ENCODE measurements at regions not wholly inside any gene's neighbourhood (a gene's known extent, or its start where the extent isn't known, plus 50 kb on each side); places are given as distances from the start of the nearest gene placed in this dataset.
"Not testable (repeated sequence)": the region's sequence is repeated elsewhere in the genome, so short reads cannot be mapped to it uniquely, and the experiment has no call there.

DNA sequence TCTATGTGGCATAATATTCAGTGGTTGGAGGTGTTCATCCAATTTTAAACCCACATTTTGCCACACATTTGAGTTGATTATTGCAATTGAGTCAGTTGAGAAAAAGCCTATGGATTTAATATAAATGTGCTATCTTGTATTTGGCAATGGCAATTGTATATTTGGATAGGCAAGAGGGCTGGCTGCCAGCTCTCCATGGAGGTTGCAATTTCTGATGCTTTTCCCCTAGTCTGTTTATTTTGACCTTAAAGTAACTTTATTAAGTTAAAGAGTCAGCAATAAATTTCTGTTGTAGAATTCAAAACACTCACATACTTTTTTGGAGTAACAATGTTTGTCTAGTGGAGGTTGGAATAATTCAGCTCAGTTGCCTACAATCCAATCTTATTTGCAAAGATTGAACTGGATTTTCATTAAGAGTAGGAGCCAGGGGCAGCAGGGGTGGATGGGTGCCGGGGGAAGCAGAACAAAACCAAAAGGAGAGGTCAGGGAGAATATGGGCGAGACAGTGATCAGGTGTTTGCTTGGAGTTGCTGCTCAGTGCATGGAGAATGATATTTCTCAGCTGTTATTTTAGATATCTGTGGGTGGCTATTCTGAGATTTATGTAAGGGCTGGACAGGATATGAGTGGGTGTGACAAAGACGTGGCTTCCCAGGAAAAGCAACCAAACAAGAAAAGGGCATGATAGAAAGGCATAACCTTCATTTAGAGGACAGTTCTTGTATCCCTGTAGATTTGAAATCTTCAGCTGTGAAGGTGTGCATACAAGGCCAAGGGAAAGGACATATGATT is 163.0 kb downstream of the HDGFL1 start:
- intact Hi-C loops (cut with DNase I), result loop anchor here in 1 of 2 donors (5.0 kb wide), 1 partner anchor 380 kb away; no protein-coding TSS in a partner anchor
- no peak for DNase-seq (ENCODE audit: low spot score)

DNA sequence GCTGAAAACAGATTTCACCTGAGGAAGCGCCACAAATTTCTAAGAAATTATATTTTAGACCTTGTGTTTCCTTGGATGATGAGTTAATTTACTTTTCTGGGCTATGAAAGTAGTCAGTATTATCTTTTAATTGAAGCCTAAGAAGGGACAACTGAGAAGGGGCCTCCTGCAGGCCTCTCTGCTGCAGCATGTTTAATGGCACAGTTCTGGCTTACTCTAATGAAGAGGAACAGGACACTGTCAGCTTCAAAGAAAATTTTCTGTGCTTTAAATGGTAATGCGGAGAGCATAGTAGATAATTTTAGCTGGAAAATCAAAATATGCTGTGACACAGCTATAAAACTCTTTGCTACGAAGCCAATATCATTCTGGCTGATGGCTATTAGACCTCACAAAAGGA is 167.4 kb downstream of the HDGFL1 start:
- no peak for DNase-seq (ENCODE audit: low spot score)
- intact Hi-C loops (cut with DNase I), result no loop called here

DNA sequence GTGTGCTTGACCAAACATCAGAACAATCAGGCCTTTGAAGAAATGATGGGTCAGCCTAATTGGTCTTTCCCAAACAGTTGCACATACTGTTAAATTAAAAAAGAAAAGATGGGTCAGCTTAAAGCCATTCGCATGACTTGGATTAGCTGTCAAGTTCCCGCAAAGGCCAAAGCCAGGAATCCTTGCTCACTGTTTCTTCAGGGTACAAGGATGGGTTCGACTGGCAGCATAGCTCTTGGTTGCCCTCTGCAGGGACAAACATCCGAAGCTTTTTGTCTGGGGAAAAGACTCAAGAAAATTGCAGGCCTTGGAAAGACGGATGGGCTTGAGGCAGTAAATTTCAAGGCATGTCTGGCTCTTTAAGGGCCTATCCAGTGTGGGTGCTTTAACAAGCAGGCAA is 168.0 kb downstream of the HDGFL1 start:
- DNase-seq (ENCODE audit: low spot score), result no peak
- intact Hi-C loops (cut with DNase I), result no loop called here

DNA sequence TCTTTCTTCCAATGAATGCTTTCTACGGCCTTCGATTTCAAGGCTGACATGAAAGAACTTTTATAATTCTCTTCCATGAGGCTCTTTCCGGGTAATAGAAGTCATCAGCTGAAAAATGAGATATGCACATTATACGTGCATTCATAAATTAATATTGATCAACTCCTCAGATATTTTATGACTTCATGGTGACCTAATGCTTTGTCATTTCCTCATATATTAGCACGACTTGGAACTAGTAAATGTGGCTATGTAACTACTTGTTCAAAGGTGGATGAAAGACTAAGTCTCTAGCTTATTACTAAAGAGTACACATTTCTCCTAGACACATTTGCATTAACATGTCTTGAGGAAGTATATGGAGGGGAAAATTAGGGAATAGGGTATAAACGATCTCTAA is 168.8 kb downstream of the HDGFL1 start:
- intact Hi-C loops (cut with DNase I), result no loop called here
- no peak for DNase-seq (ENCODE audit: low spot score)

GRCh38 chr6:22747571-22747970 is 178.2 kb downstream of the HDGFL1 start:
- no peak for DNase-seq (ENCODE audit: low spot score)
- intact Hi-C loops (cut with DNase I), result no loop called here

GRCh38 chr6:22748681-22749080 is 179.3 kb downstream of the HDGFL1 start:
- intact Hi-C loops (cut with DNase I), result no loop called here
- DNase-seq (ENCODE audit: low spot score), result no peak

DNA sequence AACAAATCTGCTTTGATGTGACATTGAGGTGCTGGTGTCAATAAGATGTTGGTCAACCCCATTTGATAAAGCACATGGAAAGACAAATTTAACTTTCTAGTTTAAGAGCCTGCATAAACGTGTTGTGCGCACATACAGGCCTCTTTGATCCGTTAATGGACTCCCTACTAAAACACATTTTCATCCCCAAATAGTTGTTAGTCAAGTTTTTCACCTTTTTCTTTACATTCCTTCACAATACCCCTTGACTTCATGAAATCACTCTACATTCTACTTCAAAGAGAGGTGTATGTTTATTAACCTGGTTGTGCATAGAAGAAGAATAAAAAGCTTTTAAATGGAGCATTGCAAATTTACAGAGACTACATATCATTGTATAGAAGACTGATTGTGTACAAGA is 180.3 kb downstream of the HDGFL1 start:
- intact Hi-C loops (cut with DNase I), result no loop called here
- DNase-seq (ENCODE audit: low spot score), result no peak

DNA sequence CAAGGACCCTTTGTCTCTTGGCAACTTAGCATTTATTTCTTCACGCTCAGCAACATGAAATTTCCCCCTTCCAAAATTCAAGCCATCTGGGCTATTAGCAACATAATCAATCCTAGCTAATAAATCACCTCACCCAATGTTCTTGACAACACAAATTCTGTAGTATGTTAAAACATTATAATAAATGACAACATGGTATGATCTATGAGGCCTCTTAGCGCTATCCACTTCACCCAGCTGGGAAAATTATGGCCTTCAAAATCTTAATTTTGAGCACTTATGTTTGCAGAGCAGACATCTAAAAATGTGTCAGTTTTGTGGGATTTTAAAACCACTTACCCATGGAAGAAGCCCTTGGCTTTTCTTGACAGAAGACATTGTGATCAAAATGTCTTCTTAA is 181.9 kb downstream of the HDGFL1 start:
- intact Hi-C loops (cut with DNase I), result no loop called here
- no peak for DNase-seq (ENCODE audit: low spot score)

GRCh38 chr6:22752522-22752921 is 183.2 kb downstream of the HDGFL1 start:
- no peak for DNase-seq (ENCODE audit: low spot score)
- intact Hi-C loops (cut with DNase I), result no loop called here

GRCh38 chr6:22754061-22754460 is 184.7 kb downstream of the HDGFL1 start:
- intact Hi-C loops (cut with DNase I), result no loop called here
- DNase-seq (ENCODE audit: low spot score), result no peak

DNA sequence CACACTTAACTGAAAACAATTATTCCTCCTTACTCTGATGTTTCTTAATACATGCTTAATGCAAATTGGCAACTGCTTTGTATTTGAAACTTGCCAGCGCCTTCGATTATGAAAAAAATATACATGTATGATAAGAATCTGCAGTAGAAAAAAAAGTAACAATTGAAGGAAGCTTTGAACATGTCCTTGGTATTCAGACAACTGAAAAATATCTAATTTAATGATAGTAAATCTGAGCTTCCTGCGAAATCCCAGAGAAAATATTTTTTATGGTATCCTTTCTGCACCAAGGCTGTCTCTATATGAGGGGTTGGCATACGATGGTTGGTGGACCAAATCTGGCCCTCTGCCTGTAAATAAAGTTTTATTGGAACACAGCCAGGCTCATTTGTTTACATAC is 186.2 kb downstream of the HDGFL1 start:
- no peak for DNase-seq (ENCODE audit: low spot score)
- intact Hi-C loops (cut with DNase I), result no loop called here

DNA sequence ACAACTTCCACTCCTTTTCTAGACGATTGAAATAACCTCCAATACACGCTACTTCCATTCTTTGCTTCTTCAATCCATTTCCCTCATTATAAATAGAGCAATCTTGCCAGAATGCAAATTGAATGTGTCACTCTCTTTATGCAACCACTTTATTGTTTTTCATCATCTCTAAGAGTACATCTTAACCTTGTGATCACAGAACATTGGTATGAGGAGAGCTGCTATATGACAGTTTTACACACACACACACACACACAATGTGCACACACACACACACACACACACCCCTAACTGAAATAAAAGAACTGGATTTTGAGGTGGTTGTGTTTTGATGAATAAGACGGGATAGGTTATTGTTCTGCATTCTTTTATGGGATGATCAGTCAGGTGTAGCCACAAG is 187.0 kb downstream of the HDGFL1 start:
- DNase-seq (ENCODE audit: low spot score), result no peak
- intact Hi-C loops (cut with DNase I), result no loop called here

- intact Hi-C loops (cut with DNase I), result no loop called here
- DNase-seq (ENCODE audit: low spot score), result no peak
Observed at GRCh38 chr6:22764496-22764895, 195.1 kb downstream of the HDGFL1 start.

- DNase-seq (ENCODE audit: low spot score), result no peak
- intact Hi-C loops (cut with DNase I), result no loop called here
Observed at GRCh38 chr6:22765015-22765414, 195.6 kb downstream of the HDGFL1 start.

GRCh38 chr6:22766979-22767378 is 197.6 kb downstream of the HDGFL1 start:
- no peak for DNase-seq (ENCODE audit: low spot score)
- intact Hi-C loops (cut with DNase I), result no loop called here

DNA sequence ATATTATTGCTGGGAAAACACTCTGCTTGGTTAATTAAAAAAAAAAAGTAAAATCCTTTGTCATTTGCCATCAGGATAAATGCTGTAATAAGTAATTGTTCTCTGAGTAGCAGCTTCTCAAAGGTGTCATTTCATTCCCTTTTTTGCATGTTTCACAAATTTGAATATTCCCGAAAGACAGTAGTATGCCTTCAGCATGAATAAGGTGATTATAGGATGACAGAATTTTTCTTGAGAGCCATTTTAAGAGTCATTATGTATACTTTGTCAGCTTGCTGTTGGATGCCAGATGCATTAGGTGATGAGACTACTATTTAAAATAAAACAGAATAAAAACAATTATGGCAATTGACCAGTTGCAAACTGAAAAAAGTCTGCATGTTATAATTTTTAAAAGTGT is 200.7 kb downstream of the HDGFL1 start:
- DNase-seq (ENCODE audit: low spot score), result no peak
- intact Hi-C loops (cut with DNase I), result no loop called here

GRCh38 chr6:22774129-22774528 is 204.8 kb downstream of the HDGFL1 start:
- intact Hi-C loops (cut with DNase I), result no loop called here
- DNase-seq (ENCODE audit: low spot score), result no peak

- DNase-seq (ENCODE audit: low spot score); intact Hi-C loops (cut with DNase I): not testable (repeated sequence)
Observed at GRCh38 chr6:22778438-22778837, 209.1 kb downstream of the HDGFL1 start.

- intact Hi-C loops (cut with DNase I), result no loop called here
- DNase-seq (ENCODE audit: low spot score), result no peak
Observed at GRCh38 chr6:22779062-22779461, 209.7 kb downstream of the HDGFL1 start.

DNA sequence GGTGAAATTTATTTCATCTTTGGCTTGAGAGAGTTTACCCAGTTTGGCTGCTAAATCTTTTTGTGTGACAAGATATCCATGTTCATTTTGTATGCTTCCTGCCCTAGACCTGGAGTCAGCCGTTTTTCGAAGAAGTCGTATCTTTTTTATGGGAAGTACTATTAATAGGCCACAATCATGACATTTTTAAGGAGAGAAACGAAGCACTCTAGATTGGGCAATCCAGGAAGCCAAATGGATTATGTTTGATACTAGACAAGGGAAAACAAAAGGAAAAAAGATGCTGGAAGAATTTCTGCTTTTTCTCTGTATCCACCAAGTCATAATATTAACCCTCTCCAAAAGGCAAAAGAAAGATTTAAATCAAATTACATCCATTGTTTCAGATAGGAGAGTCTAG is 214.6 kb downstream of the HDGFL1 start:
- no peak for DNase-seq (ENCODE audit: low spot score)
- intact Hi-C loops (cut with DNase I), result no loop called here

DNA sequence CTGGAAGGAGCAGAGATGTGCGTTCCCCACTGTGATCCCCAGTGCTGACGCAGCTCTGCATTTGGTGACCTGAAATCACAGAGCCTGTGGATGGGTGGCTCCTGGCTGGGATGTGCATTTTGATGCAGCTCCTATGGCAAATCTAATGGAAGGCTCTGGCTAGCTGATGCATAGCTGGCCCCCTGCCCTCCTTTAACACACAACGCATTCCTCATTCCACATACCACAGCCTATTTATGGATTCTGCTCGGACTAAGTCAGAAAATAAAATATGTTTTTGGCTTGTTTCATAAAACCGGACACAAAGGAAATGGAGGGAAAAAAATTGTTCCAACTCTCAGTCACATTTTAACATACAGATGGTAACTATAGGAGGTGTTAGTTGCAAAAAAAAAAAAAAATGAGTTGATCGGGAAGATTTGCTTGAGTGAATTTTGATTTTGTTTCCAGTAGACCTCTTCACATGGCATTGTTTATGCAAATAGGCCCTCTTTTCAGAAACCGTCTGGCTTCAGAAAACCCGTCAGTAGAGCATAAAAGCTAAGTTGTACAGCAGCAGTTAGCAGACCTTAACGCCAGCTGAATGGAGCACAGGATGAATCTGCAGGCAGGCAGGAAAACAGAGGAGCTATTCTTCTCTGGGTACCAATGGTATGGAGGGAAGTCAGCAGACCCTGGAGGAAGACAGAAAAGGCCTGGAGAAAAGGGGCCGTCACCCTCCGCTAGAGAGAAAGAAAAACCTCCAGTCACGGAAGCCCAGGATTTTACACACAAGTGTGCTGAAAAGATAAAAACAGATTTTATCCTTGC is 215.4 kb downstream of the HDGFL1 start:
- intact Hi-C loops (cut with DNase I), result no loop called here
- DNase-seq (ENCODE audit: low spot score), result no peak
